Type B pancreatic cell (in vitro differentiated cells): ENCODE measurements at regions not wholly inside any gene's neighbourhood (a gene's known extent, or its start where the extent isn't known, plus 50 kb on each side); places are given as distances from the start of the nearest gene placed in this dataset.

ENCODE experiments used
- DNase-seq: peaks from one replicate; pipeline ENCODE4 v3.0.0; 2021; ENCODE audit warnings: mixed read lengths; ENCODE audit not compliant: unreplicated experiment; ENCODE audit errors: extremely low spot score
- H3K27ac Mint-ChIP-seq: 2 replicates; pipeline ENCODE4 v1.8.0; 2021; ENCODE audit warnings: mild to moderate bottlenecking, mixed read lengths
- H3K27me3 Mint-ChIP-seq: 2 replicates; pipeline ENCODE4 v1.8.0; 2021; ENCODE audit warnings: mixed read lengths
- H3K36me3 Mint-ChIP-seq: 2 replicates; pipeline ENCODE4 v1.8.0; 2021; ENCODE audit warnings: mixed read lengths
- H3K4me1 Mint-ChIP-seq: one replicate; pipeline ENCODE4 v1.8.0; 2021; ENCODE audit warnings: mixed read lengths; ENCODE audit not compliant: unreplicated experiment
- H3K4me3 Mint-ChIP-seq: 2 replicates; pipeline ENCODE4 v1.8.0; 2021; ENCODE audit warnings: mild to moderate bottlenecking, mixed read lengths
- H3K9me3 Mint-ChIP-seq: 2 replicates; pipeline ENCODE4 v1.8.0; 2021; ENCODE audit warnings: mixed read lengths
- CTCF ChIP-seq: fragments of 200-600 bp; sonication (generic); conservative IDR thresholded peaks from 2 replicates; pipeline ENCODE4 v1.5.0; 2021; ENCODE audit warnings: antibody characterized with exemption, mild to moderate bottlenecking

DNA sequence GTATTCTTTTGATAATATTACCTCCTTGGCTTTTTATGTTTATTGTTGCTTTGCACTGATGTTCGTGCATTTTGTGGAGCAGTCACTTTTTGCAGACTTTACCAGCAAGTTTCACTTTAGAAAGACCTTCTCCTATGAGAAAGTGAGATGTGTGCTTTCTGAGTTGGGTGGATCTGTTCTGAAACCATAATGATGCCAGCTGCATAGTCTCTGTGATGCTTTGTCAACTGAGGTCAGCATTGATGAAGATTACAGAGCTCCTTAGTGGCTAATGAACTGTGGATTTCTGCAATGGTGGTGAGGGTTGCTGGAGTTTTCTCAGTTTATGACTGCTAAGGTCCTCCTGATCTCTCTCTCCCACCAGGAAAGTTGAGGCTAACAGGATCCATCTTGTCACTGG is 309.9 kb upstream of the SLITRK6 start:
- Mint-ChIP-seq H3K27me3 (no peaks in the 10 kb centered on the region), H3K27ac (no peak overlapping the region), H3K36me3 (no peaks in the 10 kb centered on the region), H3K4me3 (no peak overlapping the region), H3K9me3 (peaks cover 5% of the 10 kb centered on the region), H3K4me1 (no peaks in the 10 kb centered on the region)
- DNase-seq: no peak
- TF ChIP-seq CTCF: no peak

GRCh38 chr13:86108334-86108733 is 309.1 kb upstream of the SLITRK6 start:
- DNase-seq: no peak
- Mint-ChIP-seq H3K27ac (no peak overlapping the region), H3K9me3 (peaks cover 5% of the 10 kb centered on the region), H3K4me1 (no peaks in the 10 kb centered on the region), H3K36me3 (no peaks in the 10 kb centered on the region), H3K27me3 (no peaks in the 10 kb centered on the region), H3K4me3 (no peak overlapping the region)
- no peak for TF ChIP-seq CTCF

DNA sequence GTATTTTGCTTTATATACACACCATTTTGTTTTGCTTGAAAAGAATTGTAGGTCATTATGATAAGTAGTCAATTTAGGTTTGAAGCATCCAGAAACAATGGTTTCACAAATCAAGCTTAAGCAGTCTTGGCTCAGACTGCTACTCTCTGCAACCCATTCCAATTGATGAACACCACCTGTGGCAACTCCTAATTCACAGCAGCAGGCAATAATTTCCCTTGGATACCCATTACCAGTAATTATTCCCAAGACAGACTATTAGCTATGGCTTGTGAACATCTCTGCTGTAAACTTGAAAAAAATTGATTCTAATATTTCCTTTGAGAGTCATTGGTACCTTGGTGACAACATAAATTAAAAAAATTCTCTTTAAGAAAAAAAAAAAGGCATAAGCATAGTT is 299.3 kb upstream of the SLITRK6 start:
- Mint-ChIP-seq H3K36me3 (no peaks in the 10 kb centered on the region), H3K4me1 (no peaks in the 10 kb centered on the region), H3K9me3 (peaks cover 6% of the 10 kb centered on the region), H3K27ac (no peak overlapping the region), H3K27me3 (no peaks in the 10 kb centered on the region), H3K4me3 (no peak overlapping the region)
- DNase-seq: no peak
- no peak for TF ChIP-seq CTCF

- Mint-ChIP-seq H3K9me3 (peaks cover 3% of the 10 kb centered on the region), H3K36me3 (no peaks in the 10 kb centered on the region), H3K4me3 (no peak overlapping the region), H3K4me1 (no peaks in the 10 kb centered on the region), H3K27ac (no peak overlapping the region), H3K27me3 (no peaks in the 10 kb centered on the region)
- no peak for DNase-seq
- no peak for TF ChIP-seq CTCF
Observed at GRCh38 chr13:86095351-86095750, 296.1 kb upstream of the SLITRK6 start.

DNA sequence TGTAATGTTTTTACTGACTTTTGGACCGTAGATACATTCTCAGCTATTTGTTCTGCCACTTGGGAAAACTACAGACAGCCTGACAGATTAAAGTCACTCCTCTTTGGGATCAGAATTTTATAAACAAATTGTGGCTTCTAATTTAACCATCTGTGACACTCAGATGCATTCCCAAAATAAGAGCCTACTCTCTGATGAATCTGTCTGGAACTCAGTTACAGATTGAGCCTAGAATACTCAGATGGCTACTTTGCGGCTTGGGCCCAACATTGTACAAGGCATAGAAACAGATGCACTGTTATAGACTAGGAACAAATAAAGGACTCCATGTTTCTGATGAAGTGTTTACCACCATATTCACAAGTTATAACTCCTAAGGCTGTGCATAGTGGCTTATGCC is 291.0 kb upstream of the SLITRK6 start:
- Mint-ChIP-seq H3K27ac (no peak overlapping the region), H3K4me3 (no peak overlapping the region), H3K4me1 (no peaks in the 10 kb centered on the region), H3K9me3 (no peaks in the 10 kb centered on the region), H3K27me3 (no peaks in the 10 kb centered on the region), H3K36me3 (no peaks in the 10 kb centered on the region)
- TF ChIP-seq CTCF: no peak
- DNase-seq: no peak

DNA sequence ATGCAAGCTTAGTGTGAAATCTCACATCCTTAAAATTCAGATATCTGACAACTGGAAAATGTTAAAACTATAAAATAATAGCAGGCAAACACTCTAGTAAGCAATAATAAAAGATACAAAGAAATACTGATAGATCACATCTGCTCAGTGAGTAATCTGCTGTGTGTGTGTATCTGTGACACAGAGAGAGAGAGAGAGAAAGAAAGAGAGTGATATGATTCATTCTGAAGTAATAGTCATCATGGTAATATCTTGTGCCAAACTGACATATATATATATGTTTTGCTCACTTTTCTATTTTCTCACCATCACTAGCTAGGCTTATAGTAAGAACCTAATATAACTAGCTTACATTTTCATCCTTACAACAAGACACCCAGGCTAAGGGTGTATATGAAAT is 288.0 kb upstream of the SLITRK6 start:
- H3K4me1 Mint-ChIP-seq: no peaks in the 10 kb centered on the region
- H3K4me3 Mint-ChIP-seq: no peak overlapping the region
- no peaks in the 10 kb centered on the region for H3K9me3 Mint-ChIP-seq
- TF ChIP-seq CTCF: no peak
- no peak overlapping the region for H3K27ac Mint-ChIP-seq
- H3K27me3 Mint-ChIP-seq: no peaks in the 10 kb centered on the region
- no peak for DNase-seq
- no peaks in the 10 kb centered on the region for H3K36me3 Mint-ChIP-seq
